Suppressor macrophage (primary cell): ENCODE measurements at regions not wholly inside any gene's neighbourhood (a gene's known extent, or its start where the extent isn't known, plus 50 kb on each side); places are given as distances from the start of the nearest gene placed in this dataset.

Source experiments
- DNase-seq, 4 experiments: peaks; one replicate each; pipeline ENCODE4 v3.0.0-alpha.2; 2020 to 2022

DNA sequence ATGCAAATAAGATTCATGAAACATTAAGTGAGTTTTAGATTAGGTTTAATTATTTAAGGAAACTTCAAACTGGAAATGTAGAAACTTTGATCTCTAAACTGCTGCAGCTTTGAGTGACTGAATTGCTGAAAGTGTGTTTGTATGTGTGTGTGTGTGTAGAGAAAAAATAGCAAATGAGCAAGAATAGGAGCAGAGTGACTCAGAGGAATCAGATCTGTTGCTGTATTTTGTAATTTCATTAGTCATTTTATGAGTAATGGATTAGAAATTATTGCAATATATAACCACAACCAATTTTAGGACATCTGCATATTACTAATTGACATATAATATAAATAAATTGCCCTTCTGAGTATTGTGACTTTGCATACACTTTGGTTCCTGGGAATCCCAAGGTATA, 52.8 kb upstream of the SLC9A9 start:
- DNase-seq, result peak in 2 of 4 experiments; percentile 63 to 68

DNA sequence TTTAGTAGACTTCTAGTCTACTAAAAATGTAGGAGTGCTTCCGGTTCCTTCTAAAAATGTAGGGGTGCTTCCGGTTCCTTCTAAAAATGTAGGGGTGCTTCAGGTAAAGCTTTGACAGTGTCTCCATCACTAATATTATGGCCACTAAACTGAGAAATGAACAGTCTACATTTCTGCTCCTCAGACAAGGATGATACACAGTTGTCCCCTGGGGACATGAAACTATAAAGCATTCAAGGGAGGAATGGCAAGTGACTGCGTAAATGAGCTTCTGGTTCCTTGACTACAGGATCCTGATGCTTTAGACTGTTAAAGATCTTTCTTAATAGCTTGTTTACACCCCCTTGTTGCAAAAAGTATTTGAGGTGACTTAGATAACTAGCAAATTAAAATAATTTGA, 53.9 kb upstream of the SLC9A9 start:
- no peak for DNase-seq

- no peak for DNase-seq
Measured at GRCh38 chr3:143910756-143911155, 60.9 kb upstream of the DIPK2A start.

DNA sequence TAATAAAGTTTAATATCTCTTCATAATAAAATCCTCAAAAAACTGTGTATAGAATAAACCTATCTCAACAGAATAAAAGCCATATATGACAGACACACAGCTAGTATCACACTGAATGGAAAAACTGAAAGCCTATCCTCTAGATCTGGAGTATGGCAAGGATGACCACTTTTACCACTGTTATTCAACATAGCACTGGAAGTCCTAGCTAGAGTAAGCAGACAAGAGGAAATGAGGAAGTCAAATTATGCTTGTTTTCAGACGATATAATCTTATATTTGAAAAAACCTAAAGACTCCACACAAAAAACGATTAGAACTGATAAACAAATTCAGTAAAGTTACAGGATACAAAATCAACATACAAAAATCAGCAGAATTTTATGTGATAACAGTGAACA, 57.4 kb upstream of the DIPK2A start:
- DNase-seq, result peak in 2 of 4 experiments; percentile 21 to 28

DNA sequence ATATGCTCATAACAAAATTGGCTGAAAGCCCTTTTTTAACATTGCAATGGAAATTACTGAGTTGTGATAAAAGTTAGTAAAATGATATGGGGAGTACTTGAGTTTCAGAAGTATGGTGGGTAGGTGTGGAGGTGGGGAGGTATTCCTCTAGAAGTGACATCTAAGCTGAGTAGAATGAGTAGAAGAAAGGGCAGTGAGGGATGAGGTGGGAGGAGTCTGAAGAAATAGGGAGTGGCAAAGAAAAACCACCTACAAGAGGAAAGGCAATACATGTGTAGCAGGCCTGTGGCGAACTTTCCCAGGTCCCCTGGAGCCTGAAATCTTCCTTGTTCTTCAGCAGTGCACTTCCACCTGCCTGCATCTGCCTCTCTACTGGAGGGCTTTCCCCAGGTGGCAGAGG, 52.8 kb upstream of the DIPK2A start:
- DNase-seq, result no peak

GRCh38 chr3:143921176-143921575, 50.4 kb upstream of the DIPK2A start:
- peak; percentile 23 to 77 (median 58) for DNase-seq
